CD4-positive, alpha-beta T cell (primary cell): ENCODE measurements at regions not wholly inside any gene's neighbourhood (a gene's known extent, or its start where the extent isn't known, plus 50 kb on each side); places are given as distances from the start of the nearest gene placed in this dataset.

ENCODE experiments used
- ATAC-seq: fragments of 200-7000 bp; cut with Tn5 transposase; one replicate; pipeline ENCODE4 v1.10.0; 2022; ENCODE audit warnings: mild to moderate bottlenecking; ENCODE audit not compliant: poor library complexity
- CTCF ChIA-PET: fragments of 350-600 bp; sonication (Branson Sonifier 250); formaldehyde crosslinking; loops from one replicate; lab custom pipeline; 2021; ENCODE audit warnings: antibody characterized with exemption, inconsistent platforms; lab: Charles Lee
- POLR2A ChIA-PET: fragments of 350-600 bp; sonication (Branson Sonifier 250); formaldehyde crosslinking; loops from one replicate; lab custom pipeline; 2021; ENCODE audit warnings: antibody characterized with exemption, inconsistent platforms; lab: Charles Lee
- DNase-seq, 14 experiments: peaks; one replicate each; pipeline ENCODE4 v3.0.0-alpha.2; 2013 to 2020; ENCODE audit warnings: mixed read lengths in 2 of 14
- H3K27ac ChIP-seq, 2 donors: one replicate each; pipeline versions ENCODE4 v1.5.1 to v1.7.0; 2013; ENCODE audit warnings: low read length in 2 of 2, low read depth in 1 of 2, mild to moderate bottlenecking in 1 of 2
- H3K27me3 ChIP-seq, 2 experiments: 1 replicate in 1 of 2; 2 replicates in 1 of 2; pipeline versions ENCODE4 v1.6.1 to v1.7.0; 2013; ENCODE audit warnings: low read length in 2 of 2, control low read depth in 1 of 2, mild to moderate bottlenecking in 1 of 2, moderate library complexity in 1 of 2; ENCODE audit not compliant: insufficient read depth in 2 of 2, control insufficient read depth in 1 of 2
- H3K36me3 ChIP-seq: one replicate; pipeline ENCODE4 v1.6.1; 2013; ENCODE audit warnings: low read length, control low read depth; ENCODE audit not compliant: insufficient read depth
- H3K4me1 ChIP-seq: one replicate; pipeline ENCODE4 v1.6.1; 2013; ENCODE audit warnings: low read length, control low read depth; ENCODE audit not compliant: insufficient read depth
- H3K4me3 ChIP-seq: one replicate; pipeline ENCODE4 v1.5.1; 2013; ENCODE audit warnings: mild to moderate bottlenecking, low read length, moderate library complexity
- H3K9me3 ChIP-seq, 2 experiments: 1 replicate in 1 of 2; 2 replicates in 1 of 2; pipeline versions ENCODE4 v1.6.1 to v1.7.0; 2013; ENCODE audit warnings: low read length in 2 of 2, mild to moderate bottlenecking in 2 of 2, control low read depth in 1 of 2, moderate library complexity in 1 of 2; ENCODE audit not compliant: control insufficient read depth in 1 of 2, insufficient read depth in 1 of 2
- H3K27ac Mint-ChIP-seq: one replicate; pipeline ENCODE4 v1.8.0; 2020; ENCODE audit warnings: mixed read lengths
- H3K27me3 Mint-ChIP-seq: one replicate; pipeline ENCODE4 v1.8.0; 2021; ENCODE audit warnings: mixed read lengths
- H3K36me3 Mint-ChIP-seq: one replicate; pipeline ENCODE4 v1.8.0; 2021; ENCODE audit warnings: low read depth, mixed read lengths
- H3K4me1 Mint-ChIP-seq: one replicate; pipeline ENCODE4 v1.8.0; 2021; ENCODE audit warnings: low read depth, mixed read lengths
- H3K4me3 Mint-ChIP-seq: one replicate; pipeline ENCODE4 v1.8.0; 2020; ENCODE audit warnings: mild to moderate bottlenecking, mixed read lengths
- H3K9me3 Mint-ChIP-seq: one replicate; pipeline ENCODE4 v1.8.0; 2020; ENCODE audit warnings: mixed read lengths
- CTCF ChIP-seq: fragments of 200-600 bp; IDR thresholded peaks from one replicate; pipeline ENCODE4 v1.8.0; 2022; ENCODE audit warnings: antibody characterized with exemption, mild to moderate bottlenecking
- intact Hi-C, 2 experiments: fragments of 100-400 bp; cut with DNase I in 1 of 2; cut with micrococcal nuclease in 1 of 2; formaldehyde crosslinking; loops; one replicate each; pipeline versions ENCODE4 v1.15.1 to v1.9.0; 2023 to 2025; cut with DNase I, micrococcal nuclease

- Histone ChIP-seq H3K9me3 (no peaks in the 10 kb centered on the region), H3K36me3 (no peaks in the 10 kb centered on the region), H3K27me3 (no peaks in the 10 kb centered on the region), H3K27ac (no peak overlapping the region), H3K4me1 (no peaks in the 10 kb centered on the region), H3K4me3 (no peak overlapping the region)
- Mint-ChIP-seq H3K4me3 (no peak overlapping the region), H3K4me1 (no peaks in the 10 kb centered on the region), H3K27ac (no peak overlapping the region), H3K27me3 (no peaks in the 10 kb centered on the region), H3K36me3 (no peaks in the 10 kb centered on the region), H3K9me3 (no peaks in the 10 kb centered on the region)
- no peak for TF ChIP-seq CTCF
- ChIA-PET CTCF (no interaction called here), POLR2A (no interaction called here)
- ATAC-seq (no peak), DNase-seq (no peak)
- intact Hi-C loops, result no loop called here
Observed at GRCh38 chrX:106300239-106300638, 132.1 kb downstream of the PWWP3B start.

GRCh38 chrX:106300656-106301055 is 132.6 kb downstream of the PWWP3B start:
- CTCF ChIA-PET, result no interaction called here
- H3K4me1 ChIP-seq, result no peaks in the 10 kb centered on the region
- Mint-ChIP-seq H3K4me3 (no peak overlapping the region), H3K36me3 (no peaks in the 10 kb centered on the region), H3K27ac (no peak overlapping the region), H3K9me3 (no peaks in the 10 kb centered on the region), H3K4me1 (no peaks in the 10 kb centered on the region), H3K27me3 (no peaks in the 10 kb centered on the region)
- no peak for TF ChIP-seq CTCF
- no peaks in the 10 kb centered on the region for H3K27me3 ChIP-seq
- H3K9me3 ChIP-seq, result no peaks in the 10 kb centered on the region
- POLR2A ChIA-PET, result no interaction called here
- no peak overlapping the region for H3K27ac ChIP-seq
- DNase-seq (no peak), ATAC-seq (no peak)
- H3K4me3 ChIP-seq, result no peak overlapping the region
- intact Hi-C loops, result no loop called here
- no peaks in the 10 kb centered on the region for H3K36me3 ChIP-seq

- H3K4me3 Mint-ChIP-seq, result no peak overlapping the region
- H3K4me1 ChIP-seq, result no peaks in the 10 kb centered on the region
- DNase-seq (no peak), ATAC-seq (no peak)
- H3K36me3 Mint-ChIP-seq, result no peaks in the 10 kb centered on the region
- H3K27me3 Mint-ChIP-seq, result no peaks in the 10 kb centered on the region
- intact Hi-C loops, result no loop called here
- no peak for TF ChIP-seq CTCF
- no peaks in the 10 kb centered on the region for H3K9me3 Mint-ChIP-seq
- H3K27ac ChIP-seq, result no peak overlapping the region
- H3K36me3 ChIP-seq, result no peaks in the 10 kb centered on the region
- ChIA-PET POLR2A (interaction anchor here (0.6 kb wide), 1 partner anchor 28 kb away, joined by 3 read pairs; no protein-coding TSS in a partner anchor), CTCF (no interaction called here)
- H3K4me1 Mint-ChIP-seq, result no peaks in the 10 kb centered on the region
- H3K27me3 ChIP-seq, result no peaks in the 10 kb centered on the region
- H3K27ac Mint-ChIP-seq, result no peak overlapping the region
- H3K9me3 ChIP-seq, result no peaks in the 10 kb centered on the region
- H3K4me3 ChIP-seq, result no peak overlapping the region
Observed at GRCh38 chrX:106302304-106302703, 134.2 kb downstream of the PWWP3B start.
